ENCODE measurements at regions not wholly inside any gene's neighbourhood (a gene's known extent, or its start where the extent isn't known, plus 50 kb on each side); places are given as distances from the start of the nearest gene placed in this dataset.
"Not testable (repeated sequence)": the region's sequence is repeated elsewhere in the genome, so short reads cannot be mapped to it uniquely, and the experiment has no call there.

DNA sequence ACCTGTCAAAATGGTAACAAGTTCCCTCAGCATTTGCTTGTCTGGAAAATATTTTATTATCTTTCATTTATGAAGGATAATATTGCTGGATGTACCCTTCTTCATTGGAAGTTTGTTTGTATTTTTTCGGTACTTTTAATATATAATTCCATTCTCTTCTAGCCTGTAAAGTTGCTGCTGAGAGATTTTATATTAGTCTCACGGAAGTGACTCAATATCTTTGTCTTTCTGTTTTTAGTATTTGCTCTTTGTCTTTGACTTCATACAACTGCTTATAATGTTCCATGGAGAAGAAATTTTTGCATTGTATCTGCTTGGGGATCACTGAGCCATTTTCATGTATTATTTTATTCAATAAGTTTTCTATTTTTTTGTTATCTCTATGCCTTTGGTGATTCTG is 1777.5 kb downstream of the BRINP3 start:
- no peak overlapping the region for H3K27ac ChIP-seq
- DNase-seq (ENCODE audit: low read depth, low spot score), result no peak

DNA sequence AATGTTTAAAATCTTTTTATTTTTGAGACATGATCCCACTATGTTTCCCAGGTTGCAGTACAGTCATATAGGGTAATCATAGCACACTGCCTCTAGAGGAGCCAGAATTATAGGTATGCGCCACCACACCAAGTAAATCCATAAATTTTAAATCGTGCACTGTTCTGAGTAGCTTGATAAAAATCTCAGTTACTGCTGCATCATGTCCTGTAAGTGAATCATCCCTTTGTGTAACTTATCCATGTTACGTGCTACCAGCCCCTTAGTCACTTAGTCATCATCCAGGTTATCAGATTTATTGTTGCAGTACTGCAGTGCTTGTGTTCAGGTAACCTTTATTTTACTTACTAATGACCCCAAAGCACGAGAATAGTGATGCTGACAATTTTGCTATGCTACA is 1770.9 kb downstream of the BRINP3 start:
- DNase-seq (ENCODE audit: low read depth, low spot score), result peak; percentile 95
- peak overlapping the region; percentile 62 for H3K27ac ChIP-seq

DNA sequence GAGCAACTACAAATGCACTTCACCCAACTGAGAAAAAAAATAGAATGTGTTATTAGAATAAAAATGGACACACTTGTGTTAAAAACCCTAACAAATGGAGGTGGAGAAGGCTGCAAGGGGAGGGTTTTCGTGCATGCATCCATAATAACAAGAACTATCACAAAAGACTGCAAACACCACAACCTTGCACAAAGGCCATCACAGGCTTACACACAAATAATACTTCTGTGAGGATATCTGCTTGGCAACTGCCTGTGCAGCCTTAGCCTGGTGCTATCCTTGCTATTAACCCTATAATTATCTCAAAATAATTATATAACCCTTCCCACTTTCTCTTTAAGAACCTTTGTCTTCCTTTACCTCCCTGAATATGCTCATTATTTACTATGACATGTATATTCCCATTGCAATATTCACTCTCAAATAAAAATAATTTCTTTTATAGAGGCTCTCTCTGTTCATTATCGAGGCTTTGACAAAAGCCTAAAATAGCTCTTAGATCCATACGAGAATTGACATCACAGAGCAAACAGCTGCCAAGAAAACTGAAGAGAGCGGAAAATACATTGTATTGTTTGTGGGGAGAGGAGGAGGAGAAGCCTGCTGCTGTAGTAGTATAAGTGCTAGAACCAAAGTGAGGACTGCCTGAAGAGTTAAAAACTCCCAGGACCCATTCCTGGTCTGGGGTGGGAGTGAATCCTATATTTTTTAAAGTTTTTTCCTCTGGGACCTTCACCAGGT is 1768.7 kb downstream of the BRINP3 start:
- DNase-seq (ENCODE audit: low read depth, low spot score), result no peak
- H3K27ac ChIP-seq, result no peak overlapping the region

DNA sequence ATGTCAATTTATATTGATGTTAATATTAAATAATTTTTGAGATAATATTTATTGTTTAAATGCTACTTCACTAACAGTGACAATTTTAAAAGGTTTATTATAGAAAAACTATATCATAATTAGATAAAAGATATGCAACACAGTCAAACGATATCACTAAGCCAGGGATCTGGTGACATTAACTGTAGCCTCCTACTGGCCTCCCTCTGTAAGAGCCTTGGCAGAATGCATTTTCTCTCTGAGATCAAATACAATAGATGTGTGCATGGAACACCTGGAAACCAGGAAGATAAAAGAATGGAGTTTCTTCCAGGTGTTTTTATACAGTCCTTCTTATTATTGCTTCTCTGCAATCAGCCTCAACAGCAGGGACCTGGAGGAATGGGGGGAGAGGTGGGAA is 1762.1 kb downstream of the BRINP3 start:
- DNase-seq (ENCODE audit: low read depth, low spot score), result no peak
- H3K27ac ChIP-seq, result no peak overlapping the region

DNA sequence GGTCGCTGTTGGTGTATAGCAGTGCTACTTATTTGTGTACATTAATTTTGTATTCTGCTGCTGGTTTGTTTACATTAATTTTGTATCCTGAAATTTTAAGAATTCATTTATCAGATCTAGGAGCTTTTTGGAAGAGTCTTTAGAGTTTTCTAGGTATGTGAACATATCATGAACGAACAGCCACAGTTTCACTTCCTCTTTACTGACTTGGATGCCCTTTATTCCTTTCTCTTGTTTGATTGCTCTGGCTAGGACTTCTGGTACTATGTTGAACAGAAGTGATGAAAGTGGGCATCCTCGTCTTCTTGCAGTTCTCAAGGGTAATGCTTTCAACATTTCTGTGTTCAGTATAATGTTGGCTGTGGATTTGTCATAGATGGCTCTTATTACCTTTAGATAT is 1757.9 kb downstream of the BRINP3 start:
- no peak overlapping the region for H3K27ac ChIP-seq
- DNase-seq (ENCODE audit: low read depth, low spot score), result no peak

DNA sequence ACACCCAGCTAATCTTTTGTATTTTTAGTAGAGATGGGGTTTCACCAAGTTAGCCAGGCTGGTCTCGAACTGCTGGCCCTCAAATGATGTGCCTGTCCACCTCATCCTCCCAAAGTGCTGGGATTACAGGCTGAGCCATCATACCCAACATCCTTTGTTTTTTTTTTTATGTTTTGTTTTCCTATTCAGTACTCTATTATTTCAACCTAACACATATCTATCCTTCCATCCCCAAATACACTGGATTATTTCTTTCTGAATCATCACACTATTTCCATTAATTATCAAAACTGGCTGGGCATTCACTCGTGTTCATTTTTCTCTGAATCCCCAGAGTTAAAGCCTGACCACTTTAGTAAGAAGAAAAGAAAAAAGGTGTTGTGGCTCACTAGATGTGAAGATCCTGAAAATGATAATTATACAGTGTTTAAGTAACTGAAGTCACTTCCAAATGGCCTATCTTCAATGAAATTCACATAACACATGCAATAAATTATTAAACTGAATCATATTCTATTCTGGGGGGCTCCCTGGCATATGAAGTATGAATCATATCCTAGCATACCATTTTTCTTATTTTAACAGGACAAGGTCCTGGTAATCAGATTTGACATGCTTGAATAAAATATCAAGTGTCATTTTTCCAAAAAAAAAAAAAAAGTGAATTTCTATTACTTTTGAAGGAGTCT is 1754.2 kb downstream of the BRINP3 start:
- DNase-seq (ENCODE audit: low read depth, low spot score), result no peak
- H3K27ac ChIP-seq, result no peak overlapping the region

DNA sequence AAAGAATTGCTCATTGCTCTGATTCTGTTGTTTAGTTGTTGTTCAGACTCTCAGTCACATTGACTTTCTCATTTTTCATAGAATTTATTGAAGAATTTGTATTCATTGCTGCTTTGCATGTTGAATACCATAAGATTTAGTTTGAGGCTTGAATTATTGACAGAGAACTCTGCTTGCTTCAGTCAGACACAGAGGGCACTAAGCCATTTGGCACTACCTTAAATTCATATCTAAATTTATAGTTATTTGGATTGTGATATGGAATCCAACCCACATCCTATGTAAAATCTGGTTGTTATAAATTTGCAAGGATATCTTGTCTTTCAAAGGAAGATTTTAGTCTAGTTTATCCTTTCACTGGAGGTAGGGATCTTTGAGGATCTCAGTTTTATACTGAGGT is 1748.6 kb downstream of the BRINP3 start:
- H3K27ac ChIP-seq, result no peak overlapping the region

DNA sequence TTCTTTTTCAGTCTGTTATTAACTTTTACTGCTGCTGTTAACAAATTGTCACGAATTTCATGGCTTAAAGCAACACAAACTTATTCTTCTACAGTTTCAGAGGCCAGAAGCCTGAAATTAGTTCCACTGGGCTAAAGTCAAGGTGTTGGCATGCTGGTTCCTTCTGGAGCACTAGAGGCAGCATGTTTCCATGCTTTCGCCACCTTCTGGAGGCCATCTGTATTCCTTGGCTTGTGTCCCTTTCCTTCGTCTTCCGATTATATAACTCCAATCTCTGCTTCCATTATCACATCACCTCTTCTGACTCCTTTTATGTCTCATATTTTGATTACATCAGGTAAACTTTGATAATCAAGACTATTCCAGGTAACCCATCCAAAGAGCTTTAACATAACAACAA is 1742.1 kb downstream of the BRINP3 start:
- no peak overlapping the region for H3K27ac ChIP-seq
- DNase-seq (ENCODE audit: low read depth, low spot score), result no peak

More for the DNA sequence above, 1748.6 kb downstream of the BRINP3 start:
- DNase-seq (ENCODE audit: low read depth, low spot score), result no peak

DNA sequence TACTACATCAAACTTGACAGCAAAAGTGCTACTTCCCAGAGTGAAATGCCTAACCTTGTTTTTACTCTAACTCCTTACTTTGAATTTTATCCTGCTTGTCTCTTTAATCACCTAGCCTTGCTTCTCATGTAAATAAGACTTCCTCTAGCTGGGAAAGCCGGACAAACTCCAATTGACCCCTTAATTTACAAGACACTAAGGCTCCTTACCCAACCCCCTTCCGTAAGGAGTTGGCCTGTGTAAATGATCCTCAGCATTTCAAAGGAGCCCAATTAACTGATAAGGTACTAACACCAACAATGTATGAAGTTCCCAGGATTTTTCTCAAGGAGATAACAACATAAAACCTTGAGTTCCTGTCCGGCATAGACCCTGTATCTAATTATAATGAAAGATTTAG is 1728.4 kb downstream of the BRINP3 start:
- not testable (repeated sequence) for H3K27ac ChIP-seq; DNase-seq (ENCODE audit: low read depth, low spot score)

DNA sequence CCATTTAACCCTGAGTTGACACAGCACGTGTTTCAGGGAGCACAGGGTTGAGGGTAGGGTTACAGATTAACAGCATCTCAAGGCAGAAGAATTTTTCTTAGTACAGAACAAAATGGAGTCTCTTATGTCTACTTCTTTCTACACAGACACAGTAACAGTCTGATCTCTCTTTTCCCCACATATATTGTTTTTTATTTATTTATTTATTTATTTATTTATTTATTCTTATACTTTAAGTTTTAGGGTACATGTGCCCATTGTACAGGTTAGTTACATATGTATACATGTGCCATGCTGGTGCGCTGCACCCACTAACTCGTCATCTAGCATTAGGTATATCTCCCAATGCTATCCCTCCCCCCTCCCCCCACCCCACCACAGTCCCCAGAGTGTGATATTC is 1725.6 kb downstream of the BRINP3 start:
- not testable (repeated sequence) for DNase-seq (ENCODE audit: low read depth, low spot score); H3K27ac ChIP-seq

DNA sequence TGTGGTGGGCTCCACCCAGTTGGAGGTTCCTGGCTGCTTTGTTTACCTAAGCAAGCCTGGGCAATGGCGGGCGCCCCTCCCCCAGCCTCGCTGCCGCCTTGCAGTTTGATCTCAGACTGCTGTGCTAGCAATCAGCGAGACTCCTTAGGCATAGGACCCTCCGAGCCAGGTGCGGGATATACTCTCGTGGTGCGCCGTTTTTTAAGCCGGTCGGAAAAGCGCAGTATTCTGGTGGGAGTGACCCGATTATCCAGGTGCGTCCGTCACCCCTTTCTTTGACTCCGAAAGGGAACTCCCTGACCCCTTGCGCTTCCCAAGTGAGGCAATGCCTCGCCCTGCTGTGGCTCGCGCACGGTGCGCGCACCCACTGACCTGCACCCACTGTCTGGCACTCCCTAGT is 1719.9 kb downstream of the BRINP3 start:
- not testable (repeated sequence) for DNase-seq (ENCODE audit: low read depth, low spot score); H3K27ac ChIP-seq

DNA sequence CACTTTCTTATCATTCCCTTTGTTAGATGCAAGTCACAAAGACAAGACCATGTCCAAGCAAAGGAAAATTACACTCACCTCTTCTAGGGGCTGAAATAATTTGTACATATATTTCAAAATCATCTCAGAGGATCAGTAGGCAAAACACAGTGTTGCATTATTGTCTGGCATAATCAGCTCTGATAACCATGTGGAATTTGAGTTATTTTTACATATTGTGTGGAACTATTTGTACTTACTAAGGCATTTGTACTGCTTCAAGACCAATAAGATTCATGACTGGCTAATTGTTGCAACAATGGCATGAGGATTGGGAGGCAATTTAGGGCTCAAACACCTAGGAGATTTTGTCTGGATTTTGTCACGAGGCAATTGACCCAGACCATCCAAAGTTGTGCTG is 1716.4 kb downstream of the BRINP3 start:
- no peak overlapping the region for H3K27ac ChIP-seq
- no peak for DNase-seq (ENCODE audit: low read depth, low spot score)

DNA sequence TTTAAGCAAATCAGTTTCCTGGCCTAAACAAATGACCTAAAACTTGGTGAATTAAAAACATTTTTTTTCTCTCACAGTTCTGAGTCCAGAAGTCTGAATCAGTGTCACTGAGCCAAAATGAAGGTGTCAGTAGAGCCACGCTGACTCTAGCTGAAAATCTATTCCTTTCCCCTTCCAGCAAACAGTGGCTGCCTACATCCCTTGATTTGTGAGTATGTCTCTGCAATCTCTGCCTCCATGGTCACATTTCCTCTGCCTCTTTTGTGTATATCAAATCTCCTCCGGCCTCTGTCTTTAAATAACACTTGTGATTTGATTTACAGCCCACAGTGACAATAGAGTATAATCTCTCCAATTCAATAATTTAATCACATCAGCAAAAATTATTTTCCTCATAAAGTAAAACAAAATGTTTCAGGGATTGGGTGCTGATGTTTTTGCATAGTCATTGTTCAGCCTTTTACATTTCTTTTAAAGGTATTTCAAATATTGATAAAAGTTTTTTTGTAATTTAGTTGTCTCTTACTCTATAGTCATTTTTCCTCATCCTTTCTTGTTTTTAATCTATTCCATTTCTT is 1715.4 kb downstream of the BRINP3 start:
- H3K27ac ChIP-seq, result no peak overlapping the region
- DNase-seq (ENCODE audit: low read depth, low spot score), result no peak

DNA sequence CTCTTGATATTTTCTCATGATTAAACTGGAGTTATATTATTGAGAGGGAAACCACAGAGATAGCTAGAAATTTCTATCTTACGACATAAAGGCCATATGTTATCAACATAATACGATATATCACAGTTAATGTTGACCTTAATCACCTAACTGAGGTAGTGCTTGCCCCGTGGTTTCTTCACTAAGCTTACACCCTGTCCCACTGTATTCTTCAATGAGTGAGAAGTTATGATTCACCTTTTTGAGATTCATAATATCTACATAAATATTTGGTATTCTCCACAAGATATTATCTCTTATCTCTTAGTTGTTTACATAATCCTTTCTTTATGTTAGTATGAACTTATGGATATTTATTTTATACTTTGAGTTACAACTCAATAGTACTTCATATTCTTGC is 1714.1 kb downstream of the BRINP3 start:
- DNase-seq (ENCODE audit: low read depth, low spot score), result no peak
- H3K27ac ChIP-seq, result no peak overlapping the region

DNA sequence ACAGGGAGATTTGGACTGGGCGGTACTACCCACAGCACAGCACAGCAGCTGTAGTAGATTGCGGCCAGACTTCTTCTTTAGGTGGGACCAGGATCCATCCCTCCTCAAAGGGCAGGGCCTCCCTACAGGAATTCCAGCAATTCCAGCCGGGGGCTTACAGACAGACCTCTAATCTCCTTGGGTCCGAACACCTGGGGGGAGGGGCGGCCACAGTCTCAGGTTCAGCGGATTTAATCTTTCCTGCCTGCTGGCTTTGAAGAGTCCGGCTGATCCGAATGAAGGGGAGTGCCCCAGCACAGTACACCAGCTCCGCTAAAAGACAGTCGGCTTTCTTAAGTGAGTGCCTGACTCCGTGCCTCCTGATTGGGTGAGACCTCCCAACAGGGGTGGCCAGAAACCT is 1708.5 kb downstream of the BRINP3 start:
- DNase-seq (ENCODE audit: low read depth, low spot score), result no peak
- H3K27ac ChIP-seq, result no peak overlapping the region

DNA sequence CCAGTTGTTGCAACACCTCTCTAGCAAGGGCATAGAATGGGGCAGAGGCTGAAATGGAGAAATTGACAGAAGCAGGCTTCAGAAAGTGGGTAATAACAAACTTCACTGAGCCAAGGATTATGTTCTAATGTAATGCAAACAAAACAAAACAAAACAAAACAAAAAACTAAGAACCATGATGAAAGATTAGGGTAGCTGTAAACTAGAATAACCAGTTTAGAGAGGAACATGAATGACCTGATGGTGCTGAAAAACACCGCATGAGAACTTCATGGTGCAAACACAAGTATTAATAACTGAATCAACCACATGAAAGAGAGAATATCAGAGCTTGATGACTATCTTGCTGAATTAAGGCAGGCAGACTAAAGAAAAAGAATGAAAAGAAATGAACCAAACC is 1707.7 kb downstream of the BRINP3 start:
- H3K27ac ChIP-seq, result no peak overlapping the region
- peak; percentile 10 for DNase-seq (ENCODE audit: low read depth, low spot score)

DNA sequence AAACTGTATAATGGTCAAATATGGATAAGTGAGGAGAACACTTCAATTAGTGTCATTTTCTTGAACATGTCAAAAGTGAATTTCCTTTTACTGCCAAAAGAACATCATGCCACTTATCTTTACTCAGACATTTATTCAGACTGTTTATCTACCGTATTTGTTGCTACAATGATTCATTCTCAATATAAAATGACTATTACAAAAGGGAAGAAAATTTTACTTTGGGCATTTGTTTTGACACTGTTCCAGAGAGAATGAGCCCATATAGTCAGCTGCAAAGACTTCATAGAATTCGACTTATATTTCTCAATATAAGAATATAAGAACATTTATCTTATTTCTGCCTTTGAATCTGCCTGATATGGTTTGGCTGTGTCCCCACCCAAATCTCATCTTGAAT is 1699.1 kb downstream of the BRINP3 start:
- H3K27ac ChIP-seq, result no peak overlapping the region
- DNase-seq (ENCODE audit: low read depth, low spot score), result no peak

DNA sequence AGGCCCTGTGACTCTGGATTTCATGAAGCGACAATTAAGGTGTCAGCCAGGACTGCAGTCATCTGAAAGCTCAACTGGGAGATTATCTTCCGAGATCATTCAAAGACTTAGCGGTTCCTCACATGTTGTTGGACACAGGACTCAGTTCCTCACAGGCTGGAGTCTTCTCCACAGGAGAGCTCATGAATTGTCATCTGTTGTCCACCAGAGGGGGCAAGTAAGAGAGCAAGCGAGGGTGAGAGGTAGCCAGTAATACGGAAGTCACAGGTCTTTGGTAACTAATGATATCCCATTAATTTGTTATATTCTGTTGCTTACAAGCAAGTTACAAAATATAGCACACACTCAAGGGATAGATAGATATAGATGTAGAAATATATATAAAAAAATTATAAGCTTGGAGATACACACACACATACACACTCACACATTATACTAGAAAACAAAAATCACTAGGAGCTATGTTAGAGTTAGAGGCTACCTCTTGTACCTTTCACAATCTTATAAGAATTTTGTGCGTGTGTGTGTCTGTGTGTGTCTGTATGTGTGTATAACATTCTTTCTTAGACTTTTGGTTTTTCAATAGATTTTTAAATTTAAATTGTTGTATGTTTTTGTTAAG is 1695.3 kb downstream of the BRINP3 start:
- peak; percentile 14 for DNase-seq (ENCODE audit: low read depth, low spot score)
- H3K27ac ChIP-seq, result no peak overlapping the region

DNA sequence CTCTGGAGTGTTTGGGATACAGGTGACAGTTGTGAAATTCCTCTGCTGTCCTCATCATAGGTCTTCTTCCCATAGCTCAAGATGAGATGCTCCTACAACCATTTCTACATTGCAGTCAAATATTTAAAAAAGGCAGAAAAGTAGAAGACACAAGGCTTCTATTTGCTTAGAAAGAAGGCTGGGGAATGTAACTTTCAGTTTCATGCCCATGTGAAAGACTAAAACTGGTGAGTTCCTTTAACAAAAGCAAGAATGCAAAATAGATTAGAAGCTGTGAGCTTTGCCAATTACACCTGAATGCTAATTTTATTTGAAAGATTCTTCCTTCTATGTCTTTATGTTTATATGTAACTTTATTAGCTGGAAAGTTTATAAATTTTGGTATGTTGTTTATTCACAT is 1682.7 kb downstream of the BRINP3 start:
- no peak overlapping the region for H3K27ac ChIP-seq
- no peak for DNase-seq (ENCODE audit: low read depth, low spot score)

DNA sequence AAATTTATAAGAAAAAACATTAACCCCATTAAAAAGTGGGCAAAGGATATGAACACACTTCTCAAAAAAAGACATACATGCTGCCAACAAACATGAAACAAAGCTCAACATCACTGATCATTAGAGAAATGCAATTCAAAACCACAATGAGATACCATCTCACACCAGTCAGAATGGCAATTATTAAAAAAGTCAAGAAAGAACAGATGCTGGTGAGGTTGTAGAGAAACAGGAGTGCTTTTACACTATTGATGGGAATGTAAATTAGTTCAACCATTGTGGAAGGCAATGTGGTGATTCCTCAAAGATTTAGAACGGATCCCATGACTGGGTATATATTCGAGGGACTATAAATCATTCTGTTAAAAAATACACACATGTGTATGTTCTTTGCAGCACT is 1665.5 kb downstream of the BRINP3 start:
- H3K27ac ChIP-seq; DNase-seq (ENCODE audit: low read depth, low spot score): not testable (repeated sequence)
